B cell (primary cell): ENCODE measurements at regions not wholly inside any gene's neighbourhood (a gene's known extent, or its start where the extent isn't known, plus 50 kb on each side); places are given as distances from the start of the nearest gene placed in this dataset.

Experiments
- ATAC-seq: fragments of 200-7000 bp; cut with Tn5 transposase; one replicate; pipeline ENCODE4 v1.10.0; 2021; ENCODE audit warnings: low read depth, mild to moderate bottlenecking, moderate number of reproducible peaks, moderate library complexity
- CTCF ChIA-PET: fragments of 350-600 bp; sonication (Branson Sonifier 250); formaldehyde crosslinking; loops from one replicate; lab custom pipeline; 2021; ENCODE audit warnings: antibody characterized with exemption, inconsistent platforms; lab: Charles Lee
- POLR2A ChIA-PET: fragments of 350-600 bp; sonication (Branson Sonifier 250); formaldehyde crosslinking; loops from one replicate; lab custom pipeline; 2021; ENCODE audit warnings: antibody characterized with exemption; lab: Charles Lee
- DNase-seq: peaks from one replicate; pipeline ENCODE4 v3.0.0; 2013
- H2AFZ ChIP-seq: 2 replicates; pipeline ENCODE4 v1.6.1; 2012; ENCODE audit warnings: mild to moderate bottlenecking, low read depth, low read length; ENCODE audit not compliant: insufficient read depth, poor library complexity, severe bottlenecking
- H3K27ac ChIP-seq, 2 donors: 1 replicate in 1 of 2; 2 replicates in 1 of 2; pipeline ENCODE4 v1.5.1; 2012 to 2013; ENCODE audit warnings: low read length in 2 of 2, mild to moderate bottlenecking in 2 of 2, moderate library complexity in 1 of 2
- H3K27me3 ChIP-seq, 4 experiments: fragments of 200-600 bp in 1 of 4; sonication (generic) in 1 of 4; replicated peaks in 1 of 4; 1 replicate in 2 of 4; 2 replicates in 2 of 4; pipeline versions ENCODE4 v1.6.1 to v1.7.0; 2013 to 2016; ENCODE audit warnings: low read length in 3 of 4, mild to moderate bottlenecking in 2 of 4, mixed read lengths in 1 of 4, moderate library complexity in 1 of 4; ENCODE audit not compliant: insufficient read depth in 4 of 4, control insufficient read depth in 3 of 4; ENCODE audit errors: control extremely low read depth in 1 of 4
- H3K36me3 ChIP-seq, 2 experiments: replicated peaks in 1 of 2; 1 replicate in 1 of 2; 2 replicates in 1 of 2; pipeline versions ENCODE4 v1.6.1 to v1.7.1; 2013; ENCODE audit warnings: low read length in 1 of 2; ENCODE audit not compliant: insufficient read depth in 2 of 2, control insufficient read depth in 1 of 2; ENCODE audit errors: control extremely low read depth in 1 of 2, extremely low read depth in 1 of 2
- H3K4me1 ChIP-seq, 2 donors: fragments of 200-600 bp in 1 of 2; sonication (generic) in 1 of 2; 1 replicate in 1 of 2; 2 replicates in 1 of 2; pipeline versions ENCODE4 v1.5.1 to v1.6.1; 2013 to 2017; ENCODE audit warnings: low read length in 2 of 2; ENCODE audit not compliant: control insufficient read depth in 2 of 2, insufficient read depth in 2 of 2
- H3K4me2 ChIP-seq: replicated peaks from 2 replicates; pipeline ENCODE3; 2012; ENCODE audit warnings: mild to moderate bottlenecking, low read depth, low read length; ENCODE audit not compliant: poor library complexity, severe bottlenecking
- H3K4me3 ChIP-seq, 5 experiments: fragments of 200-600 bp in 1 of 5; sonication (generic) in 1 of 5; 1 replicate in 3 of 5; 2 replicates in 2 of 5; pipeline versions ENCODE4 v1.5.1 to v1.7.0; 2011 to 2016; ENCODE audit warnings: low read length in 4 of 5, mild to moderate bottlenecking in 4 of 5, low read depth in 2 of 5, control low read depth in 1 of 5, moderate library complexity in 1 of 5; ENCODE audit not compliant: insufficient read depth in 1 of 5; ENCODE audit errors: control extremely low read depth in 1 of 5, extremely low read depth in 1 of 5
- H3K79me2 ChIP-seq: fragments of 200-600 bp; sonication (generic); one replicate; pipeline ENCODE4 v1.6.0; 2016; ENCODE audit warnings: low read length; ENCODE audit not compliant: control insufficient read depth, insufficient read depth
- H3K9ac ChIP-seq: fragments of 200-600 bp; sonication (generic); 2 replicates; pipeline ENCODE4 v1.6.1; 2017; ENCODE audit warnings: mild to moderate bottlenecking, low read length, moderate library complexity
- H3K9me3 ChIP-seq, 3 donors: one replicate each; pipeline versions ENCODE4 v1.6.1 to v1.7.1; 2013; ENCODE audit warnings: low read length in 2 of 3; ENCODE audit not compliant: control insufficient read depth in 2 of 3, insufficient read depth in 1 of 3; ENCODE audit errors: control extremely low read depth in 1 of 3
- H4K20me1 ChIP-seq: 2 replicates; pipeline ENCODE4 v1.6.0; 2012; ENCODE audit warnings: mild to moderate bottlenecking, low read length; ENCODE audit not compliant: insufficient read depth, control insufficient read depth, poor library complexity, severe bottlenecking
- H3K27ac Mint-ChIP-seq: one replicate; pipeline ENCODE4 v1.8.0; 2021; ENCODE audit warnings: mixed read lengths
- H3K27me3 Mint-ChIP-seq: one replicate; pipeline ENCODE4 v1.8.0; 2021; ENCODE audit warnings: mixed read lengths
- H3K4me1 Mint-ChIP-seq: one replicate; pipeline ENCODE4 v1.8.0; 2021; ENCODE audit warnings: mixed read lengths
- H3K4me3 Mint-ChIP-seq: one replicate; pipeline ENCODE4 v1.8.0; 2021; ENCODE audit warnings: mixed read lengths
- H3K9me3 Mint-ChIP-seq: one replicate; pipeline ENCODE4 v1.8.0; 2022; ENCODE audit warnings: mixed read lengths; ENCODE audit not compliant: insufficient read depth
- CTCF ChIP-seq: fragments of 200-600 bp; IDR thresholded peaks from one replicate; pipeline ENCODE4 v1.8.0; 2022; ENCODE audit warnings: antibody characterized with exemption, mild to moderate bottlenecking
- EZH2 ChIP-seq: IDR thresholded peaks from 2 replicates; pipeline ENCODE4 v1.6.1; 2012; ENCODE audit warnings: borderline replicate concordance, low read depth, mild to moderate bottlenecking, moderate library complexity, low read length; ENCODE audit not compliant: insufficient read depth, poor library complexity, severe bottlenecking
- WGBS: methylation state at CpG from one replicate; pipeline ENCODE4 v1.1.5; 2013; ENCODE audit warnings: missing lambda C conversion rate; ENCODE audit not compliant: insufficient coverage; 5-methylcytosine and 5-hydroxymethylcytosine counted together
- intact Hi-C: fragments of 100-400 bp; cut with micrococcal nuclease; formaldehyde crosslinking; loops from one replicate; pipeline ENCODE4 v1.10.0; 2022

GRCh38 chr1:65687428-65688214 is 105.1 kb upstream of the PDE4B start:
- Histone ChIP-seq H3K27ac (no peak overlapping the region), H3K79me2 (no peaks in the 10 kb centered on the region), H3K9me3 (no peaks in the 10 kb centered on the region), H3K9ac (no peak overlapping the region), H2AFZ (no peak overlapping the region), H3K36me3 (no peaks in the 10 kb centered on the region), H3K4me1 (no peaks in the 10 kb centered on the region), H3K27me3 (no peaks in the 10 kb centered on the region), H4K20me1 (no peaks in the 10 kb centered on the region), H3K4me3 (no peak overlapping the region), H3K4me2 (no peak overlapping the region)
- no peak overlapping the region for H3K4me3 Mint-ChIP-seq
- ChIA-PET CTCF (interaction anchor here (0.6 to 3.2 kb wide), 30 partner anchors 9 to 1419 kb away, joined by 3 to 20 read pairs (median 4); no protein-coding TSS in a partner anchor), POLR2A (no interaction called here)
- 14% methylated on average over 5 of the region's 8 CpGs for WGBS
- ATAC-seq (peak; percentile 56), DNase-seq (peak; percentile 71)
- TF ChIP-seq CTCF (peak; percentile 95), EZH2 (no peak)
- no peaks in the 10 kb centered on the region for H3K4me1 Mint-ChIP-seq
- no peak overlapping the region for H3K27ac Mint-ChIP-seq
- peaks cover 29% of the 10 kb centered on the region for H3K27me3 Mint-ChIP-seq
- intact Hi-C loops: loop anchor here (1.0 to 2.0 kb wide), 4 partner anchors 256 to 613 kb away; no protein-coding TSS in a partner anchor
- no peaks in the 10 kb centered on the region for H3K9me3 Mint-ChIP-seq

GRCh38 chr1:65688215-65688566 is 104.5 kb upstream of the PDE4B start:
- no peaks in the 10 kb centered on the region for H3K4me1 Mint-ChIP-seq
- Histone ChIP-seq H3K4me3 (no peak overlapping the region), H3K27ac (no peak overlapping the region), H4K20me1 (no peaks in the 10 kb centered on the region), H3K79me2 (no peaks in the 10 kb centered on the region), H3K9me3 (no peaks in the 10 kb centered on the region), H3K27me3 (no peaks in the 10 kb centered on the region), H3K9ac (no peak overlapping the region), H3K4me1 (no peaks in the 10 kb centered on the region), H3K4me2 (no peak overlapping the region), H3K36me3 (no peaks in the 10 kb centered on the region), H2AFZ (no peak overlapping the region)
- DNase-seq: no peak
- no peaks in the 10 kb centered on the region for H3K9me3 Mint-ChIP-seq
- intact Hi-C loops: no loop called here
- no peak overlapping the region for H3K27ac Mint-ChIP-seq
- POLR2A ChIA-PET: no interaction called here
- no peak for ATAC-seq
- CTCF ChIA-PET: interaction anchor here (0.9 to 3.2 kb wide), 22 partner anchors 8 to 1419 kb away, joined by 3 to 20 read pairs (median 5); no protein-coding TSS in a partner anchor
- H3K4me3 Mint-ChIP-seq: no peak overlapping the region
- WGBS: 100% methylated on average over 2 of the region's 4 CpGs
- TF ChIP-seq CTCF (no peak), EZH2 (no peak)
- H3K27me3 Mint-ChIP-seq: peaks cover 29% of the 10 kb centered on the region
